GM12878 (cell line): ENCODE measurements at regions not wholly inside any gene's neighbourhood (a gene's known extent, or its start where the extent isn't known, plus 50 kb on each side); places are given as distances from the start of the nearest gene placed in this dataset.

Source experiments
- BCLAF1 ChIP-seq: fragments of 450-650 bp; IDR thresholded peaks from 2 replicates; pipeline ENCODE4 v1.6.1; 2017; ENCODE audit warnings: antibody characterized with exemption, mild to moderate bottlenecking, moderate library complexity
- BHLHE40 ChIP-seq, 2 experiments: fragments of 450-650 bp in 1 of 2; IDR thresholded peaks; 2 replicates each; pipeline ENCODE4 v1.6.1; 2011 to 2017; ENCODE audit warnings: low read depth in 2 of 2, borderline replicate concordance in 1 of 2, improper control_type of control experiment in 1 of 2, low read length in 1 of 2, mild to moderate bottlenecking in 1 of 2
- BMI1 ChIP-seq: fragments of 450-650 bp; IDR thresholded peaks from 2 replicates; pipeline ENCODE4 v1.6.1; 2016; ENCODE audit warnings: mild to moderate bottlenecking, moderate library complexity, borderline replicate concordance
- ESRRA ChIP-seq: IDR thresholded peaks from 2 replicates; pipeline ENCODE4 v1.6.1; 2012; ENCODE audit warnings: mild to moderate bottlenecking, low read length, improper control_type of control experiment
- IKZF2 ChIP-seq, 2 experiments: fragments of 450-650 bp; IDR thresholded peaks; 2 replicates each; pipeline ENCODE4 v1.6.1; 2017; ENCODE audit warnings: mild to moderate bottlenecking in 2 of 2, moderate library complexity in 2 of 2
- IRF4 ChIP-seq: IDR thresholded peaks from 2 replicates; pipeline ENCODE4 v1.6.1; 2011; ENCODE audit warnings: low read depth, low read length
- JUNB ChIP-seq: IDR thresholded peaks from 2 replicates; pipeline ENCODE4 v1.6.1; 2016; ENCODE audit warnings: antibody characterized with exemption, mild to moderate bottlenecking
- MEF2A ChIP-seq: IDR thresholded peaks from 2 replicates; pipeline ENCODE4 v1.6.1; 2011; ENCODE audit warnings: low read depth, mild to moderate bottlenecking, low read length, moderate library complexity; ENCODE audit not compliant: insufficient read depth
- NFIC ChIP-seq: IDR thresholded peaks from 2 replicates; pipeline ENCODE4 v1.6.1; 2012; ENCODE audit warnings: low read depth, mild to moderate bottlenecking, inconsistent platforms, low read length, moderate library complexity
- NFXL1 ChIP-seq: fragments of 450-650 bp; IDR thresholded peaks from 2 replicates; pipeline ENCODE4 v1.6.1; 2017; ENCODE audit warnings: antibody characterized with exemption, mild to moderate bottlenecking, borderline replicate concordance
- NFYB ChIP-seq: IDR thresholded peaks from 2 replicates; pipeline ENCODE4 v1.6.1; 2011; ENCODE audit warnings: low read depth, mild to moderate bottlenecking, low read length, improper control_type of control experiment, moderate library complexity; ENCODE audit not compliant: insufficient read depth
- RAD51 ChIP-seq: fragments of 450-650 bp; IDR thresholded peaks from 2 replicates; pipeline ENCODE4 v1.6.1; 2016; ENCODE audit warnings: moderate library complexity, mild to moderate bottlenecking, inconsistent platforms
- SIX5 ChIP-seq: IDR thresholded peaks from 2 replicates; pipeline ENCODE4 v1.6.1; 2011; ENCODE audit warnings: mild to moderate bottlenecking, low read depth, low read length, moderate library complexity; ENCODE audit not compliant: severe bottlenecking
- ZNF24 ChIP-seq: fragments of 450-650 bp; IDR thresholded peaks from 2 replicates; pipeline ENCODE4 v1.6.1; 2017; ENCODE audit warnings: antibody characterized with exemption, mild to moderate bottlenecking
- TF ChIP-seq, protein P1 (sequence below): fragments of 150-350 bp; IDR thresholded peaks from 2 replicates; pipeline ENCODE4 v1.6.1; 2016; ENCODE audit warnings: low read depth, low read length
- TF ChIP-seq, protein P2 (sequence below): fragments of 450-650 bp; formaldehyde crosslinking; IDR thresholded peaks from 2 replicates; pipeline ENCODE4 v1.5.0; 2022; ENCODE audit warnings: mild to moderate bottlenecking, missing genetic modification characterization
- TF ChIP-seq, protein P3 (sequence below): fragments of 450-650 bp; IDR thresholded peaks from 2 replicates; pipeline ENCODE4 v1.6.1; 2017; ENCODE audit warnings: mild to moderate bottlenecking, low read depth, inconsistent platforms; ENCODE audit not compliant: poor library complexity, severe bottlenecking

DNA sequence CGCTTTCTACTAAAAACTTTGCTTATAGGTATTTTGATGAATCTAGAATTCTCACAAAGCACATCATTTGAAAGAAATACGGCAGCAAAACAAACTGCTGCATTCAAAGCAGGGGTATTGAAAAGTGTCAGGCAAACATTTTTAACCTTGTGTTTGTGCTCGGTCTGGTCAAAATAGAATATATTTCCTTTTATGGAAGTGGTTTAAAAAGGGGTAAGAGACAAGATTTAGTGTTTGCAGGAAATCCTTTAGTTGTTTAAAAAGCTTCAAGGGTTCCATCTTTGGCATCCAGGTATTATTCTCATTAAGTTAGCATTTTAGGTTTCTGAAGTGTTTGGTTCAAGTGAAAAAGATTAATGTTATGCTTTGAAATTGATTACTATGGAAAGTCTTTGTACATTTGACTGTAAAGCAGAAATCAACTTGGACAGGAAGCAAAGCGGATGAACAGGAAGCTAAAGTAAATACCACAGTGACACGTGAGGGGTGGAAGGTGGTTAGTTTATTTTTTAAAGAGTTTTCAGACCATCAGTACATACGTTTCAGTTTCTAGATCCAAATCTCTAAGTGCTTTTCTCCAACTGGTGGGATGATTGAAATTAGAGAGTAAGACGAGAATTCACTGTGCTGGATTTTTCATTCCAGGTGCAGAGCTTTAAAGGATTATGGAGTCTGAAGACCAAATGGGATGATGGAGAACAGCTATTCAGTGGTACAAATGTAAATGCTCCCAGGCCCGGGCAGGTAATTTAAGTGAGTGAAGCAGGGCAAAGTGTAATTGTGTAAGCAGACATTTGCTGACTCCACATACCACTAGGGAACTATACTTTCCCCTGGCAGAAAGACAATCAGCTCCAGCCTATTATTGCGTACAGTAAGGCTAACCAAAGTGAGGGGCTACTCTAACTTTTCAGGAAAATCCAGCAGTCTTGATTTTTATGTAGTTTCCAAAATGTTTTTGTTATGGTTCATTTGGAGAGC, 341.8 kb upstream of the TBL1XR1 start (continued):
- TF ChIP-seq BCLAF1 (no peak), BHLHE40 (IDR thresholded peaks at IDR 0.05; ENCODE audit: borderline replicate concordance in 1 of 2, low read depth in 2 of 2, low read length in 1 of 2) (peak; percentile 21 to 89; a peak in 3 of 4 replicates), NFXL1 (no peak), SIX5 (no peak), ESRRA (no peak), IRF4 (no peak), NFYB (no peak), MEF2A (no peak), BMI1 (no peak), JUNB (no peak), ZNF24 (no peak), IKZF2 (IDR thresholded peaks at IDR 0.05) (peak in 1 of 2 experiments; percentile 12; a peak in 1 of 4 replicates), RAD51 (no peak), NFIC (peak; percentile 42; the same call in 1 of the 2 replicates)
- TF ChIP-seq, protein P1, sequence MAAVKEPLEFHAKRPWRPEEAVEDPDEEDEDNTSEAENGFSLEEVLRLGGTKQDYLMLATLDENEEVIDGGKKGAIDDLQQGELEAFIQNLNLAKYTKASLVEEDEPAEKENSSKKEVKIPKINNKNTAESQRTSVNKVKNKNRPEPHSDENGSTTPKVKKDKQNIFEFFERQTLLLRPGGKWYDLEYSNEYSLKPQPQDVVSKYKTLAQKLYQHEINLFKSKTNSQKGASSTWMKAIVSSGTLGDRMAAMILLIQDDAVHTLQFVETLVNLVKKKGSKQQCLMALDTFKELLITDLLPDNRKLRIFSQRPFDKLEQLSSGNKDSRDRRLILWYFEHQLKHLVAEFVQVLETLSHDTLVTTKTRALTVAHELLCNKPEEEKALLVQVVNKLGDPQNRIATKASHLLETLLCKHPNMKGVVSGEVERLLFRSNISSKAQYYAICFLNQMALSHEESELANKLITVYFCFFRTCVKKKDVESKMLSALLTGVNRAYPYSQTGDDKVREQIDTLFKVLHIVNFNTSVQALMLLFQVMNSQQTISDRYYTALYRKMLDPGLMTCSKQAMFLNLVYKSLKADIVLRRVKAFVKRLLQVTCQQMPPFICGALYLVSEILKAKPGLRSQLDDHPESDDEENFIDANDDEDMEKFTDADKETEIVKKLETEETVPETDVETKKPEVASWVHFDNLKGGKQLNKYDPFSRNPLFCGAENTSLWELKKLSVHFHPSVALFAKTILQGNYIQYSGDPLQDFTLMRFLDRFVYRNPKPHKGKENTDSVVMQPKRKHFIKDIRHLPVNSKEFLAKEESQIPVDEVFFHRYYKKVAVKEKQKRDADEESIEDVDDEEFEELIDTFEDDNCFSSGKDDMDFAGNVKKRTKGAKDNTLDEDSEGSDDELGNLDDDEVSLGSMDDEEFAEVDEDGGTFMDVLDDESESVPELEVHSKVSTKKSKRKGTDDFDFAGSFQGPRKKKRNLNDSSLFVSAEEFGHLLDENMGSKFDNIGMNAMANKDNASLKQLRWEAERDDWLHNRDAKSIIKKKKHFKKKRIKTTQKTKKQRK, result no peak
- TF ChIP-seq, protein P2, sequence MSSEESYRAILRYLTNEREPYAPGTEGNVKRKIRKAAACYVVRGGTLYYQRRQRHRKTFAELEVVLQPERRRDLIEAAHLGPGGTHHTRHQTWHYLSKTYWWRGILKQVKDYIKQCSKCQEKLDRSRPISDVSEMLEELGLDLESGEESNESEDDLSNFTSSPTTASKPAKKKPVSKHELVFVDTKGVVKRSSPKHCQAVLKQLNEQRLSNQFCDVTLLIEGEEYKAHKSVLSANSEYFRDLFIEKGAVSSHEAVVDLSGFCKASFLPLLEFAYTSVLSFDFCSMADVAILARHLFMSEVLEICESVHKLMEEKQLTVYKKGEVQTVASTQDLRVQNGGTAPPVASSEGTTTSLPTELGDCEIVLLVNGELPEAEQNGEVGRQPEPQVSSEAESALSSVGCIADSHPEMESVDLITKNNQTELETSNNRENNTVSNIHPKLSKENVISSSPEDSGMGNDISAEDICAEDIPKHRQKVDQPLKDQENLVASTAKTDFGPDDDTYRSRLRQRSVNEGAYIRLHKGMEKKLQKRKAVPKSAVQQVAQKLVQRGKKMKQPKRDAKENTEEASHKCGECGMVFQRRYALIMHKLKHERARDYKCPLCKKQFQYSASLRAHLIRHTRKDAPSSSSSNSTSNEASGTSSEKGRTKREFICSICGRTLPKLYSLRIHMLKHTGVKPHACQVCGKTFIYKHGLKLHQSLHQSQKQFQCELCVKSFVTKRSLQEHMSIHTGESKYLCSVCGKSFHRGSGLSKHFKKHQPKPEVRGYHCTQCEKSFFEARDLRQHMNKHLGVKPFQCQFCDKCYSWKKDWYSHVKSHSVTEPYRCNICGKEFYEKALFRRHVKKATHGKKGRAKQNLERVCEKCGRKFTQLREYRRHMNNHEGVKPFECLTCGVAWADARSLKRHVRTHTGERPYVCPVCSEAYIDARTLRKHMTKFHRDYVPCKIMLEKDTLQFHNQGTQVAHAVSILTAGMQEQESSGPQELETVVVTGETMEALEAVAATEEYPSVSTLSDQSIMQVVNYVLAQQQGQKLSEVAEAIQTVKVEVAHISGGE (CRISPR knock-in tag), result no peak
- TF ChIP-seq, protein P3, sequence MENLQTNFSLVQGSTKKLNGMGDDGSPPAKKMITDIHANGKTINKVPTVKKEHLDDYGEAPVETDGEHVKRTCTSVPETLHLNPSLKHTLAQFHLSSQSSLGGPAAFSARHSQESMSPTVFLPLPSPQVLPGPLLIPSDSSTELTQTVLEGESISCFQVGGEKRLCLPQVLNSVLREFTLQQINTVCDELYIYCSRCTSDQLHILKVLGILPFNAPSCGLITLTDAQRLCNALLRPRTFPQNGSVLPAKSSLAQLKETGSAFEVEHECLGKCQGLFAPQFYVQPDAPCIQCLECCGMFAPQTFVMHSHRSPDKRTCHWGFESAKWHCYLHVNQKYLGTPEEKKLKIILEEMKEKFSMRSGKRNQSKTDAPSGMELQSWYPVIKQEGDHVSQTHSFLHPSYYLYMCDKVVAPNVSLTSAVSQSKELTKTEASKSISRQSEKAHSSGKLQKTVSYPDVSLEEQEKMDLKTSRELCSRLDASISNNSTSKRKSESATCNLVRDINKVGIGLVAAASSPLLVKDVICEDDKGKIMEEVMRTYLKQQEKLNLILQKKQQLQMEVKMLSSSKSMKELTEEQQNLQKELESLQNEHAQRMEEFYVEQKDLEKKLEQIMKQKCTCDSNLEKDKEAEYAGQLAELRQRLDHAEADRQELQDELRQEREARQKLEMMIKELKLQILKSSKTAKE, result no peak
